Right lobe of liver (tissue), 4 donors: ENCODE measurements at regions not wholly inside any gene's neighbourhood (a gene's known extent, or its start where the extent isn't known, plus 50 kb on each side); places are given as distances from the start of the nearest gene placed in this dataset.

Source experiments
- POLR2A ChIP-seq: fragments of 450-650 bp; IDR thresholded peaks from one replicate; pipeline ENCODE4 v1.6.1; 2017; ENCODE audit warnings: antibody characterized with exemption, mild to moderate bottlenecking
- TF ChIP-seq, protein P1 (sequence below), 4 donors: fragments of 200-600 bp in 3 of 4; fragments of 450-650 bp in 1 of 4; IDR thresholded peaks; one replicate each; pipeline versions ENCODE4 v1.5.1 to v1.8.0; 2016 to 2022; ENCODE audit warnings: antibody characterized with exemption in 4 of 4, mild to moderate bottlenecking in 2 of 4
- donor health status: DM: no; HTN: no; CAD: no.
- donor health status: DM: no; HTN: no; CAD: no.
- donor health status: DM: no; HTN: yes; CAD: no.

DNA sequence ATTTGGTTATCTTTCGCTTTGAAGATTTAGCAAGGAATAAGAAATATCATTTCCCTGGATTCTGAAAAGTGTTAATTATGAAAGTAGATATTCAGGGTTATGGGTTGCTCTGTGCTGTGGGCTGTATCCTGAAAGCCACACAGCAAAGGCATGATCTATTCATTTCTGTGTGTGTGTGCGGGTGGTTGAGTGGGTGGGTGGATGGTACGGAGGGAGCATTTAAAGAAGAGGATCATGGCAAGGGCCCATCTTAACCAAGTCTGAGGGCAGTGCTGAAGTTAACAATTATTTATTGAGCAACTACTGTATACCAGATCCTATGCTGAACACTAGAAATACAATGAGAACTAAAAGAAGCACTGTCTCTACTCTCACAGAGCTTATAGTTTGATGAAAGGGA is 178.2 kb upstream of the ZEB2 start:
- TF ChIP-seq POLR2A, result no peak
- TF ChIP-seq, protein P1, sequence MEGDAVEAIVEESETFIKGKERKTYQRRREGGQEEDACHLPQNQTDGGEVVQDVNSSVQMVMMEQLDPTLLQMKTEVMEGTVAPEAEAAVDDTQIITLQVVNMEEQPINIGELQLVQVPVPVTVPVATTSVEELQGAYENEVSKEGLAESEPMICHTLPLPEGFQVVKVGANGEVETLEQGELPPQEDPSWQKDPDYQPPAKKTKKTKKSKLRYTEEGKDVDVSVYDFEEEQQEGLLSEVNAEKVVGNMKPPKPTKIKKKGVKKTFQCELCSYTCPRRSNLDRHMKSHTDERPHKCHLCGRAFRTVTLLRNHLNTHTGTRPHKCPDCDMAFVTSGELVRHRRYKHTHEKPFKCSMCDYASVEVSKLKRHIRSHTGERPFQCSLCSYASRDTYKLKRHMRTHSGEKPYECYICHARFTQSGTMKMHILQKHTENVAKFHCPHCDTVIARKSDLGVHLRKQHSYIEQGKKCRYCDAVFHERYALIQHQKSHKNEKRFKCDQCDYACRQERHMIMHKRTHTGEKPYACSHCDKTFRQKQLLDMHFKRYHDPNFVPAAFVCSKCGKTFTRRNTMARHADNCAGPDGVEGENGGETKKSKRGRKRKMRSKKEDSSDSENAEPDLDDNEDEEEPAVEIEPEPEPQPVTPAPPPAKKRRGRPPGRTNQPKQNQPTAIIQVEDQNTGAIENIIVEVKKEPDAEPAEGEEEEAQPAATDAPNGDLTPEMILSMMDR (IDR thresholded peaks at IDR 0.05), result no peak
